DMS153 treated with DMSO at 0.1 percent for 48 hours (cell line): ENCODE measurements at regions not wholly inside any gene's neighbourhood (a gene's known extent, or its start where the extent isn't known, plus 50 kb on each side); places are given as distances from the start of the nearest gene placed in this dataset.
"Not testable (repeated sequence)": the region's sequence is repeated elsewhere in the genome, so short reads cannot be mapped to it uniquely, and the experiment has no call there.

ENCODE experiments used
- DNase-seq: peaks from one replicate; lab custom pipeline; 2025; ENCODE audit not compliant: unreplicated experiment; lab: John Stamatoyannopoulos, UW

DNA sequence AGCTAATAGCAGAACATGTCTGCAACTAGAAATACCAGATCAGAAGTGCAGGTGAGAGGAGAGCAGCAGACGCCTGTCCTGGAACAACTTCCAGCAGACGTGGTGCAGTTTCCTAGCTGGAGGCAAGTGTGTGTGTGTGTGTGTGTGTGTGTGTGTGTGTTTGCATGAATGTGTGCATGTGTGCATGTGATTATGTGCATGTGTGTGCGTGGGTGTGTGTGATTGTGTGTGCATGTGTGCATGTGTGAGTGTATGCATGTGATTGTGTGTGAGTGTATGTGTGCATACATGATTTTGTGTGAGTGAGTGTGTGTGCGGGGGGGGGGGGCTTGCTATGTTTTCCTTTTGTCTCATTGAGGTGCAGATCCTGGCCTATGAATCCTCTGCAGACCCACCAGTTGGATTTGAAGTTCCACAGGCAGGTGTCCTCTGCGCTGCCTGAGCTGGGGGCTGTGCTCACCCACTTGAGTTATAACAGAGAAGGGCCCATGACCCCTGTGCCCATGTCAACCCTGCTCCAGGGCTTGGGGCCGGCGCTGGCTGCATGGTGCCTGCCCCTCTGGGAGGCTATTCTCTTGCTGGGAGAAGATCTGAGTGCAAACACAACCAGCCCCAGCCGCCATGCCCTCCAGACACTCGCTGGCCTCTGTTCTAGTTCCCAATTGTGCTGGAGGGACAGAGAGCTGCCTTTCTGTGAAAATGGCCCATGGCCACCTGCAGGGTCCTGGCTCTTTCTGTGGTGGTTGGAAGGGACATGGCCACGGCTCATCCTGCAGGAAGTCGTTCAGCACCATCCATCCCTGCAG lies 821.3 kb downstream of the BRD1 start:
- DNase-seq = no peak

DNA sequence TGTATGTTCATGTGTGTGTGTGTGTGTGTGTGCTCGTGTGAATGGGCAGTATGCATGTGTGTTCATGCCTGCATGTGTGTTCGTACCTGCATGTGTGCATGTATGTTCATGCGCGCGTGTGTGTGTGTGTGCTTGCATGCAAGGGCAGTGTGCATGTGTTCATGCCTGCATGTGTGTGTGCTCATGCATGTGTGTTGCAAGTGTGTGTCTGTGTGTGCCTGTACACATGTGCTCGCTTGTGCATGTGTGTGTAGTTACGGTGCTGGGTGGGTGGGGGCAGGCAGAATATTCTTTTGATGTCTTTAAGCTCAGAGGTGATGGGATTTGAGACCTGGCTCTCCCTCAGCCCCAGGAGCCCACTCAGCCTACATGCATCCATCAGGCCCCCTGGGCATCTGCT lies 822.1 kb downstream of the BRD1 start:
- no peak for DNase-seq

GRCh38 chr22:49004484-49005399 lies 822.9 kb downstream of the BRD1 start:
- no peak for DNase-seq

DNA sequence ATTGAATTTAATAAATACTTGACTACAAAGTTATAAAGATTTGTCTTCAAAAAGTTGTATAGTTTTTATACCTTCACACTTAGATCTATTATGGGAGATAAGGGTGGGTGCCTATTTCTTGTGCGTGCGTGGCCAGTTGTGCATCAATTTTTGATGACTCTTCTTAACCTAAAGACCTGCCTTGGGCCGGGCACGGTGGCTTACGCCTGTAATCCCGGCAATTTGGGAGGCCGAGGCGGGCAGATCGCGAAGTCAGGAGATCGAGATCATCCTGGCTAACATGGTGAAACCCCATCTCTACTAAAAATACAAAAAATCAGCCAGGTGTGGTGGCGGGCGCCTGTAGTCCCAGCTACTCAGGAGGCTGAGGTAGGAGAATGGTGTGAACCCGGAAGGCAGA lies 830.1 kb downstream of the BRD1 start:
- DNase-seq = not testable (repeated sequence)

DNA sequence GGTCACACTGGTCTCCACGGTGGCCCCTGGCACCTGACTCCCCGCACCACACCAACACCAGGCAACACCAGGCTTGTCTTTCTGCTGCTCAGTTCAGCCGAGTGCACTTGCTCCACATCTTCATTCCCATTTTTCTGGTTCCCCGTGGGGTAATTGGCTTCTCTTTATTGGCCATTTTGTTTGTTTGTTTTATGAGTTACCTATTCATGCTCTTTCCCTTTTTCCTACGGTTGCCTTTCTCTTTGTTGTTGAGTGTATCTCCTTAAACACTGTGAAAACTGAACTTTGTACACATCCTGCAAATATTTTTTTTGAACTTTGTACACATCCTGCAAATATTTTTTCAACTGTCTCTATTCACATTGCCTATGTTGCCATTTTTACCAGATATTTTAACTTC lies 834.0 kb downstream of the BRD1 start:
- no peak for DNase-seq

DNA sequence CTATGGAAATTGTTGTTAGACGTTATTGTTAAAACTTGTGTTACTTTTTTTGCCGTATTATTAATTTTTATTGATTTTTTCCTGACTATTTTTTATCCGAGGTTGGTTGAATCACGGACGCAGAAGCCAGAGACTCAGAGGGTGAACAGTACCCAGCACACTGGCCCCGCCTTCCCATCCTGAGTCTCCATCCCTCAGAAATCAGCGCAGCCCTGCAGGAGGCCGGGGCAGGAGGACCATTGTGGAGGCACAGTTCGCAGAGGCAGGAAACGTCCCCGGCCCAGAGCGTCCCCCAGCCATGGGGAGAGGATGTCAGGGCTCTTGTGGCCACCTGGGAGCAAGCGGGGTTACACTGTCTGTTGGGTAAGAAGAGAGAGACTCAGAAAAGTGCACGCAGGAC lies 843.0 kb downstream of the BRD1 start:
- DNase-seq = no peak

DNA sequence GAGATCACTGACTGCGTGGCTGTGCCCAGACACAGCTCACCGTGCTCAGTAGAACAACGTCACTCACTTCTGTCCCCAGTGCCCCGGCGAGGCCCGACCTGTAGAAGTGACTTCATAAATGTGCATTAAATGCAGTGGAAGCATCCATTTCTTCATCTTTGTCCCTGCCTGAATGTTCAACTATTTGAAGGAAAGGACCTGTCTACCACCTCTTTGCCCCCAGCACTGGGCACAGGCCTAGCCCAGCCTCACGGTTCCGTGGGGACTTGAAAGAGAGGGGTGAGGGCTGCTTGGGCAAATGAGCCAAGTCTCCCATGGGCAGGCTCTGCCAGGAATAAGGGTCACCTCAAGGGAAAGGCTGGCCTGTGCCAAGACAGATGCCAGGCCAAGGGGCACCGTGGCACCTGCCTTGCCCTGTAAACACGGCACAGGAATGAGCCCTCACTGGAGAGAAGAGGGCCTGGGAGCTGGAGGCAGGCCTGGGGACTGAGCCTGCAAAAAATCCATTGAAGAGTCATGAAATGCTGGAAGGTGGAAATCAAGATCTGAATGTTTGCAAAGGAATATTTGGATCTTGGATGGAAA lies 845.3 kb downstream of the BRD1 start:
- DNase-seq = no peak

- DNase-seq = no peak
Observed at GRCh38 chr22:48981371-48982061, 846.2 kb downstream of the BRD1 start.

DNA sequence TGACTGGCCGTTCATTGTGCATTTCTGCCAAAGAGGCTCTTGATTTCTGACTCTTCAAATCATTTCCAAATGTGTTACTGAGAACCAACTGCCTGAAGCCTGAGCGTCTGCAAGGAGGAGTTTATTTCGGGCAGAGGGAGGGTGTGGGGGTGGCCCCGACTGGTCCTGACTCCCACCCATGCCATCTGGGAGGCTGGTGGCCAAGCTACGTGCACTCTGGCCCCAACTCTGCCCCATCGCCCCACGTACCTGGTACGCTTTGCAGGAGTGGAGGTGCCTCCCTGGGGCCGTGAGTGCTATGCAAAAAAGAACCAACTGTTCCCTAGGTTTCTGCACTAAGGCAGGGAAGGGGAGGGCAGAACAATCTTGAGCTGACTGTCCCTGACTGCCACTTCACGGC lies 846.8 kb downstream of the BRD1 start:
- DNase-seq = no peak

GRCh38 chr22:48980409-48980808 lies 847.3 kb downstream of the BRD1 start:
- DNase-seq = no peak

DNA sequence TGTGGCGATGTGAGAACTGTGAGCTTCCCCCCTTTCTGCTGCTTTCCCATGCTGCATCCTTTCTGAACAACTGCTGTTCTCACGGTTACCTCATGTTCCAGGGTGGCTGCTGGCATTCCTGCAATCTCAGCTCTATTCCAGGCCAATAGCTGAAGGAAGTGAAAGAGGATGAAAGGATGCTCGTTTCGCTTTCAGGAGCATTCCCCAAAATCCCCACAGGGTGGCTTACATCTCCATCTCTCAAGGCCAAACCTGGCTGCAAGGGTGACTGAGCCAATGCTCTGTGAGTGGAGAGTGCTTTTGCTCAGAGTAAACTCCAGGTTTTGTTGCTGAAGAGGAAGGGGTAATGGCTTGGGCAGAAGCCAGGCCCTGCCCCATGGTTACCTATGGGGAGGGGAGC lies 848.2 kb downstream of the BRD1 start:
- peak; percentile 31 for DNase-seq

DNA sequence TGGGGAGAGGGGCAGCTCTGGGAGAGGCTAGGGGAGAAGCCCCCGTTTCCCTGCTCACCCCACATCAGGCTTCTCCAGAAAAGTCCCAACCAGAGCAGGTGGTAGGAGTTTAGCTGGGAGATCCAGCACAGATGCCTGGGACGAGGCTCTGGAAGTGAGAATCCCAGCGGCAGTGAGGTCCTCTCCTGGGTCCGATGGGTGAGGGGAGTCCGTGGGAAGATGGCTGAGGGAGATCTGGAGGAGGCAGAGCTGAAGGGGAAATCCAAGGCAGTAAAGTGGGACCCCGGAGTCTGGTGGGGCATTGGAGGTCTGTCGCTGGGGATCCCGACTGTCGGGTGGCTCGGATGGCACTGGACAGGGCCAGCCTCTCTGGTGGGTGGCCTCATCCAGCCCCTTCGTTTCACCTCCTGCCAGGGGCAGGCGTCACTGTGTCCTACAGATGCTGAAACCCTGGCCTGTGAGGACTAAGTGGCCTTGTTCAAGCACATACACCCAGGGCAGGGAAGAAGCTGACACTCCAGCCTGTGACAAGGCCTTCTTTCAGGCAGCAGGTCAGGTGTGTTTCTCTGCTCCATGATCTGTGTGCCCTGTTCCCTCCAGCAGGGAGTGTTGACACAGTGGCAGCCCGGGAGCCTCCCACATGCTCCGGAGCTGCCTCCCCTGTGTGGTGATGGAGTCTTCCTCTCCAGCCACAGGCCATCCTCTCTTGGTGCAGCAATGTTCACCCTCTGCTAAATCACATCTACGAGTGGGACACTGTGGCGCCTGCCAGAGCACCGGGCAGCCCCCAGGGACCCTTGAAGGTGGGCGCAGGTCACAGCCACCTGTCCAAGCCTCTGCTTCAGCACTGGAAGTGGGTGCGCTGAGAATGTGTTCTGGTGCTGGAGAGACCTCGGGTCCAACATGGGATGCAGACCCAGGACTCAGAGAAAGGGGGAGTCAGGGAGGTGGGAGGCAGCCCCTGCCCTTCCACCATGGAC lies 850.8 kb downstream of the BRD1 start:
- DNase-seq = no peak

- no peak for DNase-seq
Observed at GRCh38 chr22:48975886-48976285, 851.8 kb downstream of the BRD1 start.

DNA sequence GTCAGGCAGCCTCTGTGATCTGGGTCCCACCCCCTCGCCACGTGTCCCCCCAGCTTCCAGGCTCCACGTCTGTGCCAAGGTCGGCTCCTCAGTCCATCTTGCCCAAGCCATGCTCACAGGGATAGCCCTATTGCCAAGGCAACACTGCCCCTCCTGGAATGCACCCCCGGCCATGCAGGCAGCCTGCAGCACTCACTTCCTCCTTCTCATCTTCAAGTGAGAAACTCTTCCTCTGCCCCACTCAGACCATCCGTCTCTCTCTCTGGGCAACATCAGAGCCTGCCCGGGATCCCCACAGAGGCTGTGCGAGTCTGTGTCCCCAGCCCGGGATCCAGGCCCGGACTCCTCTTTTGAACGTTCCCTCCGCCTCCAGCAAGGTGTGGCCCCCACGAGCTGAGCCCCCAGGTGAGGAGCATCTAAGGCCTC lies 852.3 kb downstream of the BRD1 start:
- no peak for DNase-seq

DNA sequence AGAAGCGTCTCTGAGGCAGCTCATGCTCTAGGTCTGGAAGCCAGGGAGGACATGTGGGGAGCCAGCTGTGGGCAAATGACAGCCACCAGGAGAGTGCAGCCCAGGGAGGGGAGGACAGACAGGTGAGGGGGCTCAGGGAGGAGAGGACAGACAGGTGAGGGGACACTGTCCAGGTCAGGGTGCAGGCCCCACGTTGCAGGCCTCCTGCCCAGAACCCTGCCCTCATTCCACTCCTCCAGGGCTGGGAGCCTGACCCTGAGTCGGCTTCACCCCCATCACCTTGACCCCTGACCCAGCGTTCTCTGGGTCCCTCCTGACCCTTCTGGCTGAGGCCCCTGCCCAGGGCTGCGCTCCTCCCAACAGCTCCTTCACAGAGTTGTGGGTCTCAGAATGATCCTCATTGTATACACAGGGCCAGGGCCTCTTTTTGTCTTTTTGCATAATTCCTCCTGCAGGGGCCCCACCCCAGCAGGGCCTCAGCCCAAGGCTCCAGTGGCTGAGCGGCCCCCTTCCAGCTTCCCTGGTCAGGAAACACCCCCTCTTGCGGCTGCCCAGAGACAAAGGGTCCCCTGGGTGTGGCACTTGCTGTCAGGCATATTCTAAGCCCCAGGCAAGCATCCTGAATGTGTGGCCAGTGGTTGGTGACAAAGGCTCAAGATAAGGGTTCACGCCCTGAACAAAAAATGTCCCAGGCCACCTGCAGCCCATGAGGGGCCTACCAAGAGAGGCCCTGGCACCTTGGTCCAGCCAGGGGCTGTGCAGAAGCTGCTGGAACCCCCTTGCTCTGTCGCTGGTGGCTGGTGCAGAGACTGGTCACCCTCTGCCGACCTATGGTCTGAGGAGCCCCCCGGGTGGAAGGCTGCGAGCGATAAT lies 853.0 kb downstream of the BRD1 start:
- DNase-seq = no peak

- DNase-seq = no peak
Observed at GRCh38 chr22:48973694-48974041, 854.0 kb downstream of the BRD1 start.

DNA sequence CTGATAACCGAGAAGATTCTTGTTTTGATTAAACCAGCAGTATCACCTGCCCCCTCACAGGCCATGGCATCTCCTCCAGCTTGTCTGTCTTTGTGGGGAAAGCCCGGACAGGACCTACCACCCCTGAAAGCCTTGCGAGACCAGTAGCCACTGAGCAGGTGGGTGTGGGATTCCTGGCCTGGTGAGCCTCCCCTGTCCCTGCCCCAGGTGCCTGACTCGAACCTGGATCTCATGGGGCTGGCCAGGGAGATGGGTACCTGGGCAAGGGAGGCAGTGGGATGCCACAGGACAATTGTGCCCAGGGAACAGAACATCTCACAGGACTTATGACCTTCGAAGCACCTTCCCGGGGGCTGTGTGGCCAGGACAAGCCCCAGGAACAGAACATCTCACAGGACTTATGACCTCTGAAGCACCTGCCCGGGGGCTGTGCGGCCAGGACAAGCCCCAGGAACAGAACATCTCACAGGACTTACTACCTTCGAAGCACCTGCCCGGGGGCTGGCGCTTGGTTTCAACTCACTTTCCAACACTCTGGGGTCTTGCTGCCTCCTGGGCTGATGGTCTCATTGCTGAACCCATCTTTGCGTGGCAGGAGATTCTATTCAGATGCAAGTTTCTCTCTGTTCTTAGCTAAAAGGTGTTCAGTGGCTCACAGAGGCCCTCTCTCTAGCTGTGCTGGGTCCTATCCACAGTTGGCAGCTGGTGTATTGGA lies 854.5 kb downstream of the BRD1 start:
- DNase-seq = no peak

DNA sequence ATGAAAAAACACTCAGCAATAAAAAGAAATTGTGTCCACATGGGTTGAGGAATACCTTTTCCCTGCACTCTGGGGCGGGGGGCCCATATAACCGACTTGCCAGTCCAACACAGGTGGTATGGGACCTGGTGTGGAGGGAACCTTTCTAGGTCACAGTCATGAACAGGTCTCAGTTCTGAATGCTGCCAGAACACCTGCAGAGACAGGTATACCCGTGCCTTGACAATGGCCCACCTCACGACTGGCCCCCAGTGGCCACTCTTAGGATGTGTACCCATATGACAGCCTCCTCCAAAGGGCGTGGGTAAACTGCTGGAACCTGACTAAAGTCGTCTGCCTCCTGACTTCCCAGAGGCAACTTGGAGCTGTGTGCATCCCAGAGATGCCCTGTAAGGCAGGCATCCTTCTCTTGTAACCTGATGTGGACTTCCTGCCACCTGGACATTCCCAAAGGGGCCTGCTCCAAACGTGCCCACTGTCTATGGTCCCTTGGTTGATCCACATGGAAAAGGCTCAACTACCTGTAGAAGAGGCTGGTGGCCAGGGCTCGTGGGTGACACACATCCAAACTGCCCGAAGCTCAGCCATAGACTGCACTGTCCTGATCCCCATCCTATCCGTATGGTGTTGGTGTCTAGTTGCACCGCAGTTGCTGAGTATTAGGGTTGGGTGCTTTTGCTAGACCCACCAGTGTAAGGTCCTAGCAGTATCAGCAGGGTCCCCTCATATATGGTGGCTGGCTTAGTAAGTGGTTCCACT lies 859.3 kb downstream of the BRD1 start:
- DNase-seq = peak; percentile 44
